ENCODE measurements at regions not wholly inside any gene's neighbourhood (a gene's known extent, or its start where the extent isn't known, plus 50 kb on each side); places are given as distances from the start of the nearest gene placed in this dataset.

GRCh38 chr9:78630966-78631365 lies 334.0 kb downstream of the PSAT1 start:
- no peak for ATAC-seq (replicated peaks; ENCODE audit: extremely low read depth, poor library complexity, severe bottlenecking)
- DNase-seq (ENCODE audit: low spot score in 2 of 2): no peak
- Mint-ChIP-seq H3K36me3 (ENCODE audit: insufficient read depth) (no peaks in the 10 kb centered on the region), H3K27ac (ENCODE audit: low read depth) (no peak overlapping the region), H3K4me1 (no peaks in the 10 kb centered on the region), H3K4me3 (no peak overlapping the region), H3K27me3 (no peaks in the 10 kb centered on the region), H3K9me3 (peaks cover 18% of the 10 kb centered on the region)

DNA sequence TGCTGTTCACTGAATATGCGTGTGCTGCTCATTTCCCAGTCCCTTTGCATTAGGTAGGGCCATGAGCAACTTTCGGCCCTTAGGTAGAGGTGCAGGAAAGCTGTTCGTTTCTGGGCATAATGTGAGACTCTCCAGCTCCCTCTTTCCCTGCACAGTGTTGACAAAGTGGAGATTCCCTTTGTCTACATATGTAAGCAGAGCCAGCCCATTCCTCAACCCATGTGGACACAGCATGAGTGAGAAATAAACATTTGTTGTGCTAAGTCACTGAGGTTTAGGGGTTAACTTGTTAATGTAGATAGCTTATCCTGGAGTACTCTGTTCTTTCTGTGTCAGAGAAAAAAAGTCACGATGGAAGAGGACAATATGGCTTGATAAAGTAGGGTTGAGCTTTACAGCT lies 343.8 kb downstream of the PSAT1 start:
- ATAC-seq (replicated peaks; ENCODE audit: extremely low read depth, poor library complexity, severe bottlenecking) (no peak), DNase-seq (ENCODE audit: low spot score in 2 of 2) (no peak)
- H3K27ac Mint-ChIP-seq (ENCODE audit: low read depth): no peak overlapping the region
- H3K4me3 Mint-ChIP-seq: no peak overlapping the region
- H3K9me3 Mint-ChIP-seq: peaks cover 5% of the 10 kb centered on the region
- no peaks in the 10 kb centered on the region for H3K36me3 Mint-ChIP-seq (ENCODE audit: insufficient read depth)
- no peaks in the 10 kb centered on the region for H3K27me3 Mint-ChIP-seq
- no peaks in the 10 kb centered on the region for H3K4me1 Mint-ChIP-seq

GRCh38 chr9:78644359-78644758 lies 347.4 kb downstream of the PSAT1 start:
- Mint-ChIP-seq H3K27ac (ENCODE audit: low read depth) (no peak overlapping the region), H3K4me1 (no peaks in the 10 kb centered on the region), H3K27me3 (no peaks in the 10 kb centered on the region), H3K9me3 (peaks cover 6% of the 10 kb centered on the region), H3K4me3 (no peak overlapping the region), H3K36me3 (ENCODE audit: insufficient read depth) (no peaks in the 10 kb centered on the region)
- DNase-seq (ENCODE audit: low spot score in 2 of 2) (no peak), ATAC-seq (replicated peaks; ENCODE audit: extremely low read depth, poor library complexity, severe bottlenecking) (no peak)

DNA sequence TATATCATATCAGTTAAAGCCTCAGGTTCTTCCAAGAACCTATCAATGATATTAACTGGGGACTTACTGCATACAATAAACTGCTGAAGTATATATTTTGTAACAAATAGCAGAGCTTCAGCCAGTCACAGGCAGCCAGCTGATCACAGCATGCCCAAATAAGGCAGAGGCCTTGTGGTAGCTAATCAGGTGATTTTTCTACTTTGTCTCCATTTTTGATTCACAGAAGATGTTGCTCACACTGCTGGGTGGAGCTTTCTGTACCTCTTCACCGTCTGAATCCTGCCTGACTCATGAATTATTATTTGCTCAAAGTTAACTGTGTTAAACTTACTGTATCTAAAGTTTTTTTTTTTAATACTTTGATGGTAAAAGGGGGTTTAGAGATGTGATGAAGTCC lies 357.4 kb downstream of the PSAT1 start:
- DNase-seq (ENCODE audit: low spot score in 2 of 2): no peak
- Mint-ChIP-seq H3K9me3 (peaks cover 4% of the 10 kb centered on the region), H3K4me1 (no peaks in the 10 kb centered on the region), H3K27ac (ENCODE audit: low read depth) (no peak overlapping the region), H3K4me3 (no peak overlapping the region), H3K36me3 (ENCODE audit: insufficient read depth) (no peaks in the 10 kb centered on the region), H3K27me3 (no peaks in the 10 kb centered on the region)
- ATAC-seq (replicated peaks; ENCODE audit: extremely low read depth, poor library complexity, severe bottlenecking): no peak

- DNase-seq (ENCODE audit: low spot score in 2 of 2): no peak
- Mint-ChIP-seq H3K4me3 (no peak overlapping the region), H3K36me3 (ENCODE audit: insufficient read depth) (no peaks in the 10 kb centered on the region), H3K4me1 (no peaks in the 10 kb centered on the region), H3K27me3 (no peaks in the 10 kb centered on the region), H3K27ac (ENCODE audit: low read depth) (no peak overlapping the region), H3K9me3 (no peaks in the 10 kb centered on the region)
- no peak for ATAC-seq (replicated peaks; ENCODE audit: extremely low read depth, poor library complexity, severe bottlenecking)
Measured at GRCh38 chr9:78663369-78663768, 366.4 kb downstream of the PSAT1 start.

DNA sequence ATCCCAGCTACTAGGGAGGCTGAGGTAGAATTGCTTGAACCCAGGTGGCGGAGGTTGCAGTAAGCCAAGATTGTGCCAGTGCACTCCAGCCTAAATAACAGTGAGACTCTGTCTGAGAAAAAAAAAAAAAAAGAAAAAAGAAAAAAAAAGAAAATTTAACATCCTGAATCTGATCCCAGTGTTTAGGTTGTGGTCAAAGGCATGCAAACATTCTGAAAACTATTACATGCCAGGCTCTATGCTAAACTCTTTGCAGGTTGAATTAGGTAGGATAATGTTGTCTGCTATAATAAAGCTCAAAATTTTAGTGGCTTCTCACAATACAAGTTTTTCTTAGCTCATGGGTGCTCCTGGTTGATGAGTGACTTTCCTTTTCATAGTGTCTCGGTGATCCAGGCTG lies 367.4 kb downstream of the PSAT1 start:
- Mint-ChIP-seq H3K27me3 (no peaks in the 10 kb centered on the region), H3K36me3 (ENCODE audit: insufficient read depth) (no peaks in the 10 kb centered on the region), H3K9me3 (no peaks in the 10 kb centered on the region), H3K4me3 (no peak overlapping the region), H3K27ac (ENCODE audit: low read depth) (no peak overlapping the region), H3K4me1 (no peaks in the 10 kb centered on the region)
- DNase-seq (ENCODE audit: low spot score in 2 of 2) (no peak), ATAC-seq (replicated peaks; ENCODE audit: extremely low read depth, poor library complexity, severe bottlenecking) (no peak)

GRCh38 chr9:78666818-78667414 lies 370.0 kb downstream of the PSAT1 start:
- DNase-seq (ENCODE audit: low spot score in 2 of 2) (no peak), ATAC-seq (replicated peaks; ENCODE audit: extremely low read depth, poor library complexity, severe bottlenecking) (no peak)
- Mint-ChIP-seq H3K4me1 (no peaks in the 10 kb centered on the region), H3K27me3 (no peaks in the 10 kb centered on the region), H3K27ac (ENCODE audit: low read depth) (no peak overlapping the region), H3K9me3 (peaks cover 6% of the 10 kb centered on the region), H3K36me3 (ENCODE audit: insufficient read depth) (no peaks in the 10 kb centered on the region), H3K4me3 (no peak overlapping the region)

DNA sequence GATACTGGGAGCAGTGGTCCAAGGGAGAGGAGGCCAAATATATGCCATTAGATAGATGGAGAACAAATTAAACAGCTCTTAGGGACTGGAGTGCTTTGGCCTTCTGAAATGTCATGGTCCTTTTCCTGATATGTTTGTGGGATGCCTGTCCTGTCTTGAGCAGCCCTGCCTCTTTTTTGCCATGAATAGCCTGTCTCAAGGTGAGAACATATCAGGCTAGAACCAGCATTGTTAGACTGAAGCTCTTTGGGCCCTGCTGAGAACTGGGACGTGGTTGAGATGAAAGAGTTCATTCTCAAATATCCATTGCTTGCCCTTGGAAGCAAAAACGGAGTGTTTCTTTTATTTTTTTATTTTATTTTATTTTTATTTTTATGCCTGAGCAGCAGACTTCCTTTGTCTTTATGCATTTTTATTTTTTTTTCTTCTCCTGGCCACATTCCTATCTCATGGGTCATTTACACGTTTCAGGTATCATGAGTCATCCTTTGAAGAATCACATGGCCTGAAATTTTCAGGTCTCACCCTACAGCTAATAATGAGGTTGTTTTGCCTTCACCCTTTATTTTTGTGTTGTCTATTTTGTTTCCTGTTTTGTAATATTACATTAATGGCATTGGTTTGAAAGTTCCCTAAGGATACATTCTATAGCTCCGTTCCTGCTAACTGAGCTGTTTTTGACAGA lies 371.4 kb downstream of the PSAT1 start:
- Mint-ChIP-seq H3K4me3 (no peak overlapping the region), H3K36me3 (ENCODE audit: insufficient read depth) (no peaks in the 10 kb centered on the region), H3K27me3 (no peaks in the 10 kb centered on the region), H3K9me3 (peaks cover 6% of the 10 kb centered on the region), H3K27ac (ENCODE audit: low read depth) (no peak overlapping the region), H3K4me1 (no peaks in the 10 kb centered on the region)
- DNase-seq (ENCODE audit: low spot score in 2 of 2) (no peak), ATAC-seq (replicated peaks; ENCODE audit: extremely low read depth, poor library complexity, severe bottlenecking) (no peak)

GRCh38 chr9:78669591-78669990 lies 372.7 kb downstream of the PSAT1 start:
- H3K27me3 Mint-ChIP-seq: no peaks in the 10 kb centered on the region
- no peak overlapping the region for H3K4me3 Mint-ChIP-seq
- no peak overlapping the region for H3K27ac Mint-ChIP-seq (ENCODE audit: low read depth)
- peaks cover 6% of the 10 kb centered on the region for H3K9me3 Mint-ChIP-seq
- H3K36me3 Mint-ChIP-seq (ENCODE audit: insufficient read depth): no peaks in the 10 kb centered on the region
- ATAC-seq (replicated peaks; ENCODE audit: extremely low read depth, poor library complexity, severe bottlenecking): no peak
- H3K4me1 Mint-ChIP-seq: no peaks in the 10 kb centered on the region
- no peak for DNase-seq (ENCODE audit: low spot score in 2 of 2)

GRCh38 chr9:78671785-78672184 lies 374.9 kb downstream of the PSAT1 start:
- Mint-ChIP-seq H3K9me3 (peaks cover 6% of the 10 kb centered on the region), H3K27me3 (no peaks in the 10 kb centered on the region), H3K27ac (ENCODE audit: low read depth) (no peak overlapping the region), H3K4me3 (no peak overlapping the region), H3K4me1 (no peaks in the 10 kb centered on the region), H3K36me3 (ENCODE audit: insufficient read depth) (no peaks in the 10 kb centered on the region)
- ATAC-seq (replicated peaks; ENCODE audit: extremely low read depth, poor library complexity, severe bottlenecking): no peak
- DNase-seq (ENCODE audit: low spot score in 2 of 2): no peak

GRCh38 chr9:78674874-78675273 lies 377.9 kb downstream of the PSAT1 start:
- DNase-seq (ENCODE audit: low spot score in 2 of 2) (no peak), ATAC-seq (replicated peaks; ENCODE audit: extremely low read depth, poor library complexity, severe bottlenecking) (no peak)
- H3K9me3 Mint-ChIP-seq: peaks cover 6% of the 10 kb centered on the region
- H3K27ac Mint-ChIP-seq (ENCODE audit: low read depth): no peak overlapping the region
- H3K27me3 Mint-ChIP-seq: no peaks in the 10 kb centered on the region
- H3K4me1 Mint-ChIP-seq: no peaks in the 10 kb centered on the region
- H3K36me3 Mint-ChIP-seq (ENCODE audit: insufficient read depth): no peaks in the 10 kb centered on the region
- no peak overlapping the region for H3K4me3 Mint-ChIP-seq

- Mint-ChIP-seq H3K36me3 (ENCODE audit: insufficient read depth) (no peaks in the 10 kb centered on the region), H3K27me3 (no peaks in the 10 kb centered on the region), H3K27ac (ENCODE audit: low read depth) (no peak overlapping the region), H3K9me3 (peaks cover 6% of the 10 kb centered on the region), H3K4me1 (no peaks in the 10 kb centered on the region), H3K4me3 (no peak overlapping the region)
- ATAC-seq (replicated peaks; ENCODE audit: extremely low read depth, poor library complexity, severe bottlenecking) (no peak), DNase-seq (ENCODE audit: low spot score in 2 of 2) (no peak)
Measured at GRCh38 chr9:78676009-78676408, 379.1 kb downstream of the PSAT1 start.

DNA sequence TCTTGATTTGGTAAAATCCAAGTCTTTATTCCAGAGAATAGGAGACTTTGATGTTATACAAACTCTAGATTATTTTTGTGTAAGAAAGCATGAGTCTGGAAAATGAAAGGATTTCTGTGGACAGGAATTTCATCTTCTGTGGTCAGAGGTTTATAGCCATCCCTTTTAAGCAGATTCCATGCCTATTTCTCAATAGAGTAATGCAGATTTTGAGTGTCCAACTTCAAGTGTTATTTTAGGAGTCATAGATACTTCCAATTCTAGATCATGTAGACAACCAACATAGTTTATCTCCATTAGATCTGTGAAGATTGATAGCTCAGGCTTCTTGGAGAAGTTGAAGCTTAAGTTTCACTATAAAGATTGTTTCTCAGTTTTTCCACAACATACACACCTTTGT lies 379.7 kb downstream of the PSAT1 start:
- no peak for ATAC-seq (replicated peaks; ENCODE audit: extremely low read depth, poor library complexity, severe bottlenecking)
- H3K27ac Mint-ChIP-seq (ENCODE audit: low read depth): no peak overlapping the region
- DNase-seq (ENCODE audit: low spot score in 2 of 2): no peak
- no peaks in the 10 kb centered on the region for H3K9me3 Mint-ChIP-seq
- no peaks in the 10 kb centered on the region for H3K36me3 Mint-ChIP-seq (ENCODE audit: insufficient read depth)
- H3K4me1 Mint-ChIP-seq: no peaks in the 10 kb centered on the region
- H3K4me3 Mint-ChIP-seq: no peak overlapping the region
- no peaks in the 10 kb centered on the region for H3K27me3 Mint-ChIP-seq
